ENCODE measurements at regions not wholly inside any gene's neighbourhood (a gene's known extent, or its start where the extent isn't known, plus 50 kb on each side); places are given as distances from the start of the nearest gene placed in this dataset.

- TF ChIP-seq CTCF (IDR thresholded peaks at IDR 0.05): no peak
- no peaks in the 10 kb centered on the region for H3K4me1 ChIP-seq
- no peaks in the 10 kb centered on the region for H3K9me3 ChIP-seq
- no peak overlapping the region for H3K4me3 ChIP-seq
- no peak overlapping the region for H3K27ac ChIP-seq
- intact Hi-C loops (cut with DNase I): no loop called here
- no peaks in the 10 kb centered on the region for H3K27me3 ChIP-seq
- no peaks in the 10 kb centered on the region for H3K36me3 ChIP-seq
- DNase-seq: no peak
- H3K9ac ChIP-seq (ENCODE audit: low read depth in 2 of 2, low read length in 2 of 2): no peak overlapping the region
These were observed 547.1 kb upstream of the LINC00305 start for GRCh38 chr18:64695851-64696553.

GRCh38 chr18:64693766-64694165 is 544.9 kb upstream of the LINC00305 start:
- no peaks in the 10 kb centered on the region for H3K4me1 ChIP-seq
- H3K9me3 ChIP-seq: no peaks in the 10 kb centered on the region
- no peaks in the 10 kb centered on the region for H3K36me3 ChIP-seq
- DNase-seq: no peak
- H3K27ac ChIP-seq: no peak overlapping the region
- TF ChIP-seq CTCF (IDR thresholded peaks at IDR 0.05): no peak
- intact Hi-C loops (cut with DNase I): no loop called here
- H3K9ac ChIP-seq (ENCODE audit: low read depth in 2 of 2, low read length in 2 of 2): no peak overlapping the region
- H3K4me3 ChIP-seq: no peak overlapping the region
- H3K27me3 ChIP-seq: no peaks in the 10 kb centered on the region

GRCh38 chr18:64692826-64693225 is 543.9 kb upstream of the LINC00305 start:
- Histone ChIP-seq H3K27me3 (no peaks in the 10 kb centered on the region), H3K4me3 (no peak overlapping the region), H3K27ac (no peak overlapping the region), H3K4me1 (no peaks in the 10 kb centered on the region), H3K9ac (ENCODE audit: low read depth in 2 of 2, low read length in 2 of 2) (no peak overlapping the region), H3K9me3 (no peaks in the 10 kb centered on the region), H3K36me3 (no peaks in the 10 kb centered on the region)
- DNase-seq: no peak
- no peak for TF ChIP-seq CTCF (IDR thresholded peaks at IDR 0.05)
- intact Hi-C loops (cut with DNase I): no loop called here

GRCh38 chr18:64679121-64679520 is 530.2 kb upstream of the LINC00305 start:
- H3K36me3 ChIP-seq: no peaks in the 10 kb centered on the region
- no peak overlapping the region for H3K27ac ChIP-seq
- H3K4me1 ChIP-seq: no peaks in the 10 kb centered on the region
- H3K27me3 ChIP-seq: no peaks in the 10 kb centered on the region
- DNase-seq: no peak
- no peak overlapping the region for H3K9ac ChIP-seq (ENCODE audit: low read depth in 2 of 2, low read length in 2 of 2)
- no peak overlapping the region for H3K4me3 ChIP-seq
- H3K9me3 ChIP-seq: no peaks in the 10 kb centered on the region
- no peak for TF ChIP-seq CTCF (IDR thresholded peaks at IDR 0.05)
- intact Hi-C loops (cut with DNase I): no loop called here

- Histone ChIP-seq H3K27me3 (no peaks in the 10 kb centered on the region), H3K4me3 (no peak overlapping the region), H3K9ac (ENCODE audit: low read depth in 2 of 2, low read length in 2 of 2) (no peak overlapping the region), H3K27ac (no peak overlapping the region), H3K36me3 (no peaks in the 10 kb centered on the region), H3K4me1 (no peaks in the 10 kb centered on the region), H3K9me3 (no peaks in the 10 kb centered on the region)
- intact Hi-C loops (cut with DNase I): no loop called here
- no peak for TF ChIP-seq CTCF (IDR thresholded peaks at IDR 0.05)
- DNase-seq: no peak
These were observed 529.2 kb upstream of the LINC00305 start for GRCh38 chr18:64678048-64678447.

Measured in colonic mucosa (tissue), 4 donors.